Hematopoietic multipotent progenitor cell treated with erythropoietin and hydrocortisone succinate and interleukin-3 and kit ligand, for 8 days (in vitro differentiated cells): ENCODE measurements at regions not wholly inside any gene's neighbourhood (a gene's known extent, or its start where the extent isn't known, plus 50 kb on each side); places are given as distances from the start of the nearest gene placed in this dataset.

Experiments used
- DNase-seq: peaks from one replicate; pipeline ENCODE4 v3.0.0-alpha.2; 2015

DNA sequence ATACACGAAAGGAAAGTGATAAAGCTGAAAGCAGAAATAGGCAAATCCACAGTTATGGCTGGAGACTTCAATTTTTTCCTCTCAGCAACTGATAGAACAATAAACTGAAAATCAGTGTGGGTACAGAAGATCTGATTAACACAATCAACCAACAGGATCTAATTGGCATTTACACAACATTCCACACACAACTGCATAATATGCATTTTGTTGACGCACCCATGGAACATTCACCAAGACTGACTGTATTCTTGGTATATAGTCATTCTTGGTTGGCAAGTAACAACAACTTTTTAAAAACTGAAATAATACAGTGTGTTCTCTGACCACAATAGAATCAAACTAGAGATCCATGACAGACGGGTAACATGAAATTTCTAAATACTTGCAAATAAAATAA is 218.7 kb upstream of the S1PR3 start:
- no peak for DNase-seq

GRCh38 chr9:88773126-88773525 is 218.1 kb upstream of the S1PR3 start:
- DNase-seq: no peak

GRCh38 chr9:88773627-88774244 is 217.5 kb upstream of the S1PR3 start:
- DNase-seq: no peak

DNA sequence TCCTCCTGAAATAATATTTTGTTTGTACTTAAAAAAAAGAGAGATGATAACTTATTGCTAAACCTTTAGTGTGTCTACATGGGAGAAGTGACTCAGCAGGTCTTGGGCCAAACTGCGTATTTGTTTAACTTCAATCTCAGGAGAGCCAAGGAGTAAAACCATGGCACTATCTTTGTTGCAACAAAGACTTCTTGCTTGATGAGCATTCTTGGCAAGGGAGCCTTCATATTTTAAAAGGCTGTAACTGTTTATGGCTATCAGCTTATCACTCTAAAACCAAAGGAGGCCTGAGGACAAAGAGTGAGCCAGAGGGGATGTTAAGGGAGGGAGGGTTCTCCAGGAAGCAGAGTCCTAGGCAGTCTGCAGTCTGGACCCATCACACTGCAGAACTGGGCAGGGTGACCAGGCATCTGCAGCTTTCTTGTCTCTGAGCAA is 216.2 kb upstream of the S1PR3 start:
- no peak for DNase-seq

DNA sequence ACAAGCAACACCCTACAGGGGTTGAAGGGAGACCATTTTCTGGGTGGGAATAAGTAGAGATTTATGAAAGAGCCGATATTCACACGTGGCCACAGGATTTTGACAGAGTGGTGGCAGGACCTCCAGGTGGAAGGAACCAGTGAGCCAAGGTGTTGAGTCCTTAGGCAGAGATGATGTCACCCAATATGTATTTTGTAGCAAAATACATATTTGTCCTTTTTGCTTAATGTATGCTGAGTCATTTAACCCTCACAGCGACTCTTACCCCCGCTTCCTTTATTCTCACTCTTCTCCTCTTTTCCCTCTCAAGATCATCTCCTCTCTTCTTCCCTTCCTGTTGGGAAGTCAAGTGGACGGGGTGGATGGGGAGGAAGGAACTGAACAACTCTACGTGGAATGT is 215.7 kb upstream of the S1PR3 start:
- DNase-seq: no peak

DNA sequence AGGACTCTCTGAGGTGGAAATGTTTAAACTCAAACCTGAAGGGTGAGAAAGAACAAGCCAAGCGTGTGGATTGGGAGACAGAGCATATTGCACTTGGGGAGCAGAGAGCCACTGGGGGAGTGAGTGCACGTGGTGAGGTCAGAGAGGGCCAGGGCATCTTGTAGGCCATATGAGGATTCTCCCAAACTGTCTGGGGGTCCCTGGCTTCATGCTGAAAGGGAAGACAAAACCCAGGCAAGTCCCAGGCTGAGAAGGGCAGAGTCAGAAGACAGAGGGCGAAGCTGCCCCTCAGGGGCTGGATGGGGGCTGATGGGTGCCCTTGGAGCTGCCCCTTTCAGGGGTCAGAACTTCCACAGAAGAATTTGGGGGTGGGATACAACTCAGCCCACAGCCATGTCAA is 215.3 kb upstream of the S1PR3 start:
- no peak for DNase-seq

GRCh38 chr9:88776717-88777497 is 214.4 kb upstream of the S1PR3 start:
- DNase-seq: no peak

DNA sequence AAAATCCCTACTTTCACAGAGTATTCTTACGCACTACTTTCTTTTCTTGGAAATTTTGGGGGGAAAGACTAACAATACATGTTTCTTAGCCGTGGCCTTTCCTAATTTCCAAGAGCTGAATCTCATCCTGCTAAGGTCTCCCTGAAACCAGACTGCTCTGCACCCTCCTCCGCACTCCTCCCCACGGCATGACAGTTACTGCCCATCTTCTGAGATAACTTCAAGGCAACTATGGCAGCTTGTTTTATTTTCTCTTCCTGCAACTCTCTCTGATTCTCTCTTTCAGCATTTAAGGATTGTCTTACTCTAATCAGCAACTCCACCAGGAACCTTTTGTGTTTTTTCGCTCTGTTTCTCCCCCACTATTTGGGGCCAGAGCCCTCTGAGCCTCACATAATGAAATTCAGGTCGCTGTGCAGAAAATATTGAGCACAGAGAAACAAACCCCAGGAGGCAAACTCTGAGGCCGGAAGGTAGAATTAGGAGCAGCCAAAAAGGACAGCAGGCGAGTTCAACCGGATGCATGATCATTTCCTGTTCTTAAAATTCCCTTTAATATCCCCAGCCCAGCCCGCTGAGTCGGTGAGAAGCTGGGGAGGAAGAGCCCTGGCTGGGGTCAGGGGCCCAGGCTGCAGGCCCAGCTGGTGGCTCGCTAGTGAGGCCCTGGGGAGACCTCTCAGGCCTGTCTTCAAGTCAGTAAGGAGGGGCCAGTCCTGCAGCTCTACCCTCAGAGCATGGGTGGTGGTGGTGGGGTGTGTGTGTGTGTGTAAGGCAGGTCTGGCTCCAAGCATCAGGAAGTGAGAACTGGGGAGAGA is 213.6 kb upstream of the S1PR3 start:
- no peak for DNase-seq

GRCh38 chr9:88781628-88782391 is 209.5 kb upstream of the S1PR3 start:
- DNase-seq: peak; percentile 56

DNA sequence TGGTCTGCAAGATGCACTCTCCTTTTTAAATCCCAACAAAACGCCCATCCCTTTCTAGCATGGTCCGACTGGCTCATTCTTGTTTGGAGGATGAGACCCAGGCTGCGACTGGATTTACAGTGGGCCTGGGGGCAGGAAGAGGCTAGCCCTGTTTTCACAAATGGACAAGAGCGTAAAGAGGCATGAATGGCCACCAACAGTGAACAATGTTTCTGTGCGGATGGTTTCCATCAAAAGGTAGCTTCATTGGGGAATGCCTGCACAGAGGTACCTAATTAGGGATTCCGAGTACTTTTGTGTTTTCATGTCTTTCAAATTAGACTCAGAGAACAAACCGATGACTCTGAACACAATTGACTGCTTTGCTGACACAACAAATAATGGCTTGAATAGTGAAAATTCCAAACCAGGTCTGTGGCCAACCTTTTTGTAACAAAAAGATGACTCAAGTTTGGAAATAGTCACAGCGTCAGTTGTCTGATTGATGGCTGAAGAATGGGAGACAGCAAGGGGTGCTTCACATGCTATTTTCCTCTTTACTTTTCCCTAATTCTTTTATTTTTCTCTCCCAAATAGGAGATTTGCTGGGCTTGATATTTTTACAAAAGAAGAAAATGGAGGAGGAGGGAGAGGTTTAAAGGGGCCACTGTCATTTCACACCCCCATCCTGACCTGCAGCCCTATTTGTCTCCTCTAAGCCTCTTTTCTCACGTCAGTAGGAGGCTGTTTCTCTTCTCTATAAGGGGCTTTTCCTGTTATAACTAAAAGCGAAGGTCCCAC is 208.1 kb upstream of the S1PR3 start:
- DNase-seq: no peak

- no peak for DNase-seq
These were observed 207.6 kb upstream of the S1PR3 start for GRCh38 chr9:88783711-88784083.

- DNase-seq: no peak
These were observed 206.3 kb upstream of the S1PR3 start for GRCh38 chr9:88784960-88785359.

DNA sequence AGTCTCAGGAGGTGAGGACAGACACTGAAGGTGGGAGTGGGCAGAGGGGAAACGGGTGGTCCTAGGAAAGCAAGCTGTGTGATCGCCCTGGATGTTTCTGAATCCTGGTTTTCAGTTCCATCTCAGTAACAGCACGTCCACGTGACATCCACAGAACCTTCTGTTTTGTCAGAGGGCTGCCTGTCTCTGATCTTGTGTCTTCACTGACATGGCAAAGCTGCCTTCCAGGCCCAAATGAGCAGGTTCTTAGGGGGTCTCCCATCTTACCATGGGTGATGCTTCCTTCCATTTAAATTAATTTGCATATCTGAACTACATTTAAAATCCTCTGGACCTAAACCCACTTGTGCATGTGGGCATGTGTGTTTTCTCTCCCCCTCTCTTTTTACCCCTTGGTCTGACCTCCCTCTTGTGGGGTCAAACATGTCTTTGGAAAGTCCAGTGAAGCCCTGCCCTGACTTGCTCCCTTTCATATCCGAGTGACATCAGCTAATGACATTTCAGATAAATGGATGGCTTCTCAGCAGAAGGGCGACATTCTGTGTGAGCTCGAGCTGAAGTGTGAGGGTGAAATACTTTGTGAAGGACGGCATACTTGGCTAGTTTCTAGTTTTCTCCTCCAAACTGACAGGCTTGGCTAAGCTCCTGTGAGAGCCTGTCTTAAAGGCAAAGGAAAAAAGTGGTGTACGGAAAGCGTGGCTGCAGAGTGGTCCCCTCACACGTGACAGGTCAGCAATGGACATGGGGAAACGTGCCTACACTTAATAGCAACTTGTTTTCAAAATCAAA is 204.8 kb upstream of the S1PR3 start:
- no peak for DNase-seq

- DNase-seq: no peak
These were observed 201.5 kb upstream of the S1PR3 start for GRCh38 chr9:88789785-88790184.

- DNase-seq: no peak
These were observed 200.0 kb upstream of the S1PR3 start for GRCh38 chr9:88791105-88791805.

GRCh38 chr9:88792502-88792901 is 198.8 kb upstream of the S1PR3 start:
- no peak for DNase-seq

DNA sequence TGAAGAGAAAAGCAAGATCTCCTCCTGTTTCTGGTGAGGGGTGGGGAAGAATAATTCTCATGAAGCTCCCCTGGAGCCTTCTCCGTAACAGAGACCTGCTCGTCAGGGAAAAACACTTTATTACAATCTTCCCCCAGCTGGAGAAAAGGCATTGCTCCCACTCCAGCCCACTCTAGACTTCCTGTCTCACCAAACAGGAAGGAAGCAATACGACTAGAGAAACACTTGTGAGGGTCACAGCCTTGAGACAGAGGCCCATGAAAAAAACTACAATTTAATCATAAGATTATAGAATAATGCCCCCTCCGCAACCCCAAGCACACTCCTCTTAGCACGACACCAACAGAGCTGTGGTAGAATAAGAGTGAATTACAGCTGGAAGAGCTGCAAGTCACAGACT is 197.2 kb upstream of the S1PR3 start:
- DNase-seq: no peak

GRCh38 chr9:88796947-88797346 is 194.3 kb upstream of the S1PR3 start:
- DNase-seq: no peak

DNA sequence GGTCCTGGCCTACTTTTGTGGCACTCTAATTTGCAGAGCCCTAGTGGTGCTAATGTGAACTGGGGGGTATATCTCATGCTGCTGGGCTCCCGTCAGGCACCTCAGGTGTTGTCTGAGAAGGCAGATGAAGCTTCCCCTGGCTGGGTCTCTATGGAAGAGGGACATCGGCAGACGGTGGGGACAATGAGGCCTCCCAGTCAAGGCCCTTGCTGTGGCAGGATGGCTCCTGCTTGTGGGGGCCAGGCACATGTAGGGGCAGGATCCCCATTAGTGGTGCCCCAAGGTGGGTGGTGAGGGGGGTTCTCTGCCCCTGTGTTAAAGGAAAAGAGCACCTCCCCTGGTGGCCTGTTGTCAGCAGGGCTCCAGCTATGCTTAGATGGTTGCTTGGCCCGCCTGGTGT is 192.8 kb upstream of the S1PR3 start:
- no peak for DNase-seq

- DNase-seq: no peak
These were observed 191.5 kb upstream of the S1PR3 start for GRCh38 chr9:88799541-88800328.
